Mesenchymal stem cell (in vitro differentiated cells and primary cell): ENCODE measurements at regions not wholly inside any gene's neighbourhood (a gene's known extent, or its start where the extent isn't known, plus 50 kb on each side); places are given as distances from the start of the nearest gene placed in this dataset.

Source experiments
- DNase-seq: peaks from one replicate; pipeline ENCODE4 v3.0.0-alpha.2; 2013
- H2AFZ ChIP-seq: one replicate; pipeline ENCODE4 v1.6.1; 2013; ENCODE audit warnings: low read depth, mild to moderate bottlenecking, control low read depth, inconsistent platforms, low read length, moderate library complexity
- H2AK5ac ChIP-seq: 2 replicates; pipeline ENCODE4 v1.6.1; 2013; ENCODE audit warnings: low read length, moderate library complexity, mild to moderate bottlenecking, inconsistent platforms; ENCODE audit not compliant: severe bottlenecking
- H2BK120ac ChIP-seq: one replicate; pipeline ENCODE4 v1.6.1; 2013; ENCODE audit warnings: low read depth, mild to moderate bottlenecking, inconsistent platforms, low read length, moderate library complexity
- H2BK12ac ChIP-seq, 2 experiments: one replicate each; pipeline ENCODE4 v1.6.1; 2013; ENCODE audit warnings: inconsistent platforms in 2 of 2, low read length in 2 of 2, mild to moderate bottlenecking in 2 of 2, moderate library complexity in 2 of 2, control low read depth in 1 of 2
- H2BK15ac ChIP-seq: one replicate; pipeline ENCODE4 v1.6.1; 2013; ENCODE audit warnings: mild to moderate bottlenecking, low read depth, inconsistent platforms; ENCODE audit not compliant: poor library complexity, severe bottlenecking
- H2BK5ac ChIP-seq: 2 replicates; pipeline ENCODE4 v1.6.1; 2013; ENCODE audit warnings: low read depth, mild to moderate bottlenecking, low read length, control low read depth, inconsistent platforms; ENCODE audit not compliant: poor library complexity, severe bottlenecking
- H3K14ac ChIP-seq, 2 experiments: one replicate each; pipeline ENCODE4 v1.6.1; 2013; ENCODE audit warnings: inconsistent platforms in 2 of 2, low read length in 2 of 2, control low read depth in 1 of 2, mild to moderate bottlenecking in 1 of 2, moderate library complexity in 1 of 2
- H3K18ac ChIP-seq, 2 experiments: one replicate each; pipeline ENCODE4 v1.6.1; 2013; ENCODE audit warnings: inconsistent platforms in 2 of 2, low read length in 2 of 2, control low read depth in 1 of 2, low read depth in 1 of 2, mild to moderate bottlenecking in 1 of 2
- H3K23ac ChIP-seq, 2 experiments: one replicate each; pipeline ENCODE4 v1.6.1; 2013; ENCODE audit warnings: inconsistent platforms in 2 of 2, low read length in 2 of 2, mild to moderate bottlenecking in 2 of 2, moderate library complexity in 2 of 2, control low read depth in 1 of 2
- H3K27ac ChIP-seq: 2 replicates; pipeline ENCODE4 v1.5.1; 2013; ENCODE audit warnings: mild to moderate bottlenecking, moderate library complexity, low read length, control low read depth, inconsistent platforms; ENCODE audit not compliant: poor library complexity, severe bottlenecking
- H3K27me3 ChIP-seq, 2 experiments: 2 replicates each; pipeline versions ENCODE4 v1.6.1 to v1.7.0; 2013; ENCODE audit warnings: low read length in 2 of 2, mild to moderate bottlenecking in 2 of 2, moderate library complexity in 2 of 2, control low read depth in 1 of 2, inconsistent platforms in 1 of 2; ENCODE audit not compliant: control insufficient read depth in 1 of 2, insufficient read depth in 1 of 2
- H3K36me3 ChIP-seq, 2 experiments: 2 replicates each; pipeline versions ENCODE4 v1.6.1 to v1.7.0; 2013; ENCODE audit warnings: low read length in 2 of 2, control low read depth in 1 of 2, inconsistent platforms in 1 of 2, low read depth in 1 of 2, mild to moderate bottlenecking in 1 of 2; ENCODE audit not compliant: insufficient read depth in 2 of 2, control insufficient read depth in 1 of 2
- H3K4ac ChIP-seq, 2 experiments: one replicate each; pipeline ENCODE4 v1.6.1; 2013; ENCODE audit warnings: inconsistent platforms in 2 of 2, low read length in 2 of 2, mild to moderate bottlenecking in 2 of 2, moderate library complexity in 2 of 2, control low read depth in 1 of 2, low read depth in 1 of 2
- H3K4me1 ChIP-seq: 2 replicates; pipeline ENCODE4 v1.6.1; 2013; ENCODE audit warnings: low read depth, low read length, control low read depth; ENCODE audit not compliant: control insufficient read depth, insufficient read depth
- H3K4me2 ChIP-seq: 2 replicates; pipeline ENCODE4 v1.6.1; 2013; ENCODE audit warnings: low read length, mild to moderate bottlenecking, inconsistent platforms; ENCODE audit not compliant: poor library complexity, severe bottlenecking
- H3K4me3 ChIP-seq, 2 experiments: 2 replicates each; pipeline versions ENCODE4 v1.5.1 to v1.7.0; 2013; ENCODE audit warnings: low read length in 2 of 2, mild to moderate bottlenecking in 2 of 2, control low read depth in 1 of 2, low read depth in 1 of 2; ENCODE audit not compliant: insufficient read depth in 1 of 2
- H3K79me1 ChIP-seq: replicated peaks from 2 replicates; pipeline ENCODE4 v1.6.1; 2013; ENCODE audit warnings: mild to moderate bottlenecking, control low read depth, low read length, inconsistent platforms; ENCODE audit not compliant: poor library complexity, severe bottlenecking
- H3K9ac ChIP-seq: 2 replicates; pipeline ENCODE4 v1.7.0; 2013; ENCODE audit warnings: mild to moderate bottlenecking, low read length, moderate library complexity
- H3K9me3 ChIP-seq: 2 replicates; pipeline ENCODE4 v1.7.0; 2013; ENCODE audit warnings: mild to moderate bottlenecking, low read length; ENCODE audit not compliant: control insufficient read depth
- H4K8ac ChIP-seq: one replicate; pipeline ENCODE4 v1.6.1; 2013; ENCODE audit warnings: inconsistent platforms, mild to moderate bottlenecking, low read length, moderate library complexity
- H4K91ac ChIP-seq: one replicate; pipeline ENCODE4 v1.6.1; 2013; ENCODE audit warnings: mild to moderate bottlenecking, low read length, inconsistent platforms
- WGBS: methylation state at CpG from one replicate; pipeline ENCODE4 v1.1.7; 2013; ENCODE audit warnings: mixed read lengths; 5-methylcytosine and 5-hydroxymethylcytosine counted together

DNA sequence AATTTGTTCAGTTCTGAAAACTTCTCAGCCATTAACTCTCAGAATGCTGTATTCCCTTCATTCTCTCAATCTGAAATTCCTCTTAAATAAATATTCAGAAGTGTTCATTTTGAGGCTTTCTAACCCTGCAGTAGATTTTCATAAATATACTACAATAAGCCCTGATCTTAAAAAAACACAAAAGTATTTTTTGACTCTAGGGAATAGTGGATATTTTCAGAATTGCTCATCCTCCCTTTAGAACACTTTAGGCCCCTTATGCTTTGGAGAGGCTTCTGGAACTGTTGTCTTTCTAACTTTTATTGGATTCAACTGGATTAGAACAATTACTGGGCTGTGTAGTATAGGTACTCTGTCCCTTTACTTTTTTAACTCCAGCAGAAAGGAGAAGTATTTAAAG lies 1662.6 kb upstream of the MIR17HG start:
- Histone ChIP-seq H2BK12ac (no peak overlapping the region), H3K79me1 (no peaks in the 10 kb centered on the region), H4K8ac (no peak overlapping the region), H3K27ac (no peak overlapping the region), H3K9me3 (no peaks in the 10 kb centered on the region), H2AK5ac (no peak overlapping the region), H2BK15ac (no peak overlapping the region), H3K4me2 (no peak overlapping the region), H2AFZ (no peak overlapping the region), H3K9ac (no peak overlapping the region), H3K4me3 (no peak overlapping the region), H3K4me1 (no peaks in the 10 kb centered on the region), H2BK120ac (no peak overlapping the region), H3K18ac (no peak overlapping the region), H3K14ac (no peak overlapping the region), H3K36me3 (no peaks in the 10 kb centered on the region), H3K23ac (no peak overlapping the region), H4K91ac (no peak overlapping the region), H3K4ac (no peak overlapping the region), H2BK5ac (no peak overlapping the region), H3K27me3 (no peaks in the 10 kb centered on the region)
- no peak for DNase-seq

- Histone ChIP-seq H2BK15ac (no peak overlapping the region), H3K14ac (no peak overlapping the region), H4K91ac (no peak overlapping the region), H4K8ac (no peak overlapping the region), H3K4me3 (no peak overlapping the region), H3K9me3 (no peaks in the 10 kb centered on the region), H3K27ac (no peak overlapping the region), H3K4me1 (no peaks in the 10 kb centered on the region), H2BK5ac (no peak overlapping the region), H2AK5ac (no peak overlapping the region), H3K27me3 (no peaks in the 10 kb centered on the region), H2BK120ac (no peak overlapping the region), H3K4me2 (no peak overlapping the region), H3K18ac (no peak overlapping the region), H3K9ac (no peak overlapping the region), H3K79me1 (no peaks in the 10 kb centered on the region), H3K23ac (no peak overlapping the region), H2BK12ac (no peak overlapping the region), H3K36me3 (no peaks in the 10 kb centered on the region), H2AFZ (no peak overlapping the region), H3K4ac (no peak overlapping the region)
- no peak for DNase-seq
- WGBS = 92% methylated on average over 2 of the region's 5 CpGs
These were observed 1661.3 kb upstream of the MIR17HG start for GRCh38 chr13:89686171-89686570.

DNA sequence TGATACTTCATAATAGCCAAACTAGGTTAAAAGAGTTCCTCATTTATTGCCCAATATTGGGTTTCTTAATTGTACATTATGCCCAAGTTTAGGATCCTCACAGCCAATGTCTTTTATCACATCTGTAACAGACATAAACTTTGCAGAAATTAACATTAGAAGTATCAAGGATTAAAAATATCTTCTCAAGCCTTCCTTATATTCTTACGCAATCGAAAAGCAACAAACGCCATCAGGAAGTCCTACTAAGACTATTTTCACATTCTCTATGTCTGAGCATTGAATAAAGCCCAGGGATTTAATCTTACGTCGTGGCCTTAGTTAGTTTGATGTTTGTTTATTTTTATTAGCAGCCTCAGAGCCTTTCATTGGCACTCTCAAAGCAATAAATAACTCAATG lies 1660.4 kb upstream of the MIR17HG start:
- Histone ChIP-seq H3K79me1 (no peaks in the 10 kb centered on the region), H2BK5ac (no peak overlapping the region), H2BK15ac (no peak overlapping the region), H2AK5ac (no peak overlapping the region), H3K4ac (no peak overlapping the region), H3K18ac (no peak overlapping the region), H3K4me2 (no peak overlapping the region), H2BK120ac (no peak overlapping the region), H3K4me3 (no peak overlapping the region), H2BK12ac (no peak overlapping the region), H3K4me1 (no peaks in the 10 kb centered on the region), H3K27ac (no peak overlapping the region), H4K91ac (no peak overlapping the region), H3K9me3 (no peaks in the 10 kb centered on the region), H3K14ac (no peak overlapping the region), H3K23ac (no peak overlapping the region), H3K9ac (no peak overlapping the region), H3K27me3 (no peaks in the 10 kb centered on the region), H3K36me3 (no peaks in the 10 kb centered on the region), H4K8ac (no peak overlapping the region), H2AFZ (no peak overlapping the region)
- WGBS = 80% methylated on average over 3 of the region's 5 CpGs
- no peak for DNase-seq

- H3K9me3 ChIP-seq = no peaks in the 10 kb centered on the region
- no peak overlapping the region for H3K4me3 ChIP-seq
- H2AK5ac ChIP-seq = no peak overlapping the region
- no peak overlapping the region for H2BK12ac ChIP-seq
- H3K27ac ChIP-seq = no peak overlapping the region
- no peak overlapping the region for H2AFZ ChIP-seq
- H3K36me3 ChIP-seq = no peaks in the 10 kb centered on the region
- no peak overlapping the region for H2BK15ac ChIP-seq
- H3K4me2 ChIP-seq = no peak overlapping the region
- no peak overlapping the region for H4K91ac ChIP-seq
- no peak overlapping the region for H3K14ac ChIP-seq
- DNase-seq = no peak
- H3K4me1 ChIP-seq = no peaks in the 10 kb centered on the region
- 90% methylated on average over 3 of the region's 3 CpGs for WGBS
- H3K9ac ChIP-seq = no peak overlapping the region
- H3K18ac ChIP-seq = peak overlapping the region in 1 of 2 experiments; percentile 11
- H2BK5ac ChIP-seq = no peak overlapping the region
- H3K23ac ChIP-seq = no peak overlapping the region
- H2BK120ac ChIP-seq = no peak overlapping the region
- H3K27me3 ChIP-seq = no peaks in the 10 kb centered on the region
- H3K4ac ChIP-seq = no peak overlapping the region
- H3K79me1 ChIP-seq = no peaks in the 10 kb centered on the region
- no peak overlapping the region for H4K8ac ChIP-seq
These were observed 1658.6 kb upstream of the MIR17HG start for GRCh38 chr13:89688918-89689317.
